HG03575 (cell line): ENCODE measurements at regions not wholly inside any gene's neighbourhood (a gene's known extent, or its start where the extent isn't known, plus 50 kb on each side); places are given as distances from the start of the nearest gene placed in this dataset.

Experiments used
- ATAC-seq: cut with Tn5 transposase; IDR thresholded peaks from one replicate; pipeline ENCODE4 v1.9.1; 2021; ENCODE audit not compliant: unreplicated experiment, insufficient number of reproducible peaks, low FRiP score; ENCODE audit errors: extremely low read depth

DNA sequence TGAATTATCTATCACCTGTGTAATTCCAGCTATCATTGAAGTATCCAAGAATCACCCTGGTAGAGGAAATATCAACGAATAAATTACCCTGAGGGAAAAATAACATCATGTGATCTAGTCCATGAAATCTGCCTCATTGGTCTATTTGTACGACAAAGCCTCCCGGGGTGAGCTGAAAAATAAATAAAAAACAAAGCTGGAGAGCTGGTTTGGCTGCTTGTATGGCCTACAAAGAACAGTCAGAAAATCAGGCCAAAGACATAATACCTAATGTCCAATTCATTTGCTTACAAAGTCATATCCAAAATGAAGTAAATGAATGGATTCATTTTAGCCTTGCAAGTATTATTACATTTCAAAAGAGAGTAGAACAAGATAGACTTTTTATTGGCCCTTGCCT lies 449.9 kb downstream of the KLF12 start:
- ATAC-seq, result no peak

DNA sequence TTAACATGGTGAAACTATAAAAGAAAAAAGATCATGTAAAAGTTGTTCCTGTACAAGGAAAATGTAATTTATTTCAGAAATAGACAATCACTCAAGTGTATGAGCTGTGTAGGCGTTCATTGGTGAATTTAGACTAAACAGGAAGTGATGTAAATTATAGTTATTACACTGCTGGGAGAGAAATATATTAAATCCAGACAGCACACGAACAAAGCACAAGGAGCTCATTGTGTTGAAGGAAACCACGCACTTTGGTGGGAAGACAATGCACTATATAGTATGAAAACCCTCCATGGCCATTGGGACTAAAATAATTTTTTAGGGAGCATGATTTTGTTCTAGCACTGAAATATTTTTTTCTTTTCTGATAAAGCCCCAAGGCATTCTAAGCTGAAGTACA lies 450.5 kb downstream of the KLF12 start:
- no peak for ATAC-seq

DNA sequence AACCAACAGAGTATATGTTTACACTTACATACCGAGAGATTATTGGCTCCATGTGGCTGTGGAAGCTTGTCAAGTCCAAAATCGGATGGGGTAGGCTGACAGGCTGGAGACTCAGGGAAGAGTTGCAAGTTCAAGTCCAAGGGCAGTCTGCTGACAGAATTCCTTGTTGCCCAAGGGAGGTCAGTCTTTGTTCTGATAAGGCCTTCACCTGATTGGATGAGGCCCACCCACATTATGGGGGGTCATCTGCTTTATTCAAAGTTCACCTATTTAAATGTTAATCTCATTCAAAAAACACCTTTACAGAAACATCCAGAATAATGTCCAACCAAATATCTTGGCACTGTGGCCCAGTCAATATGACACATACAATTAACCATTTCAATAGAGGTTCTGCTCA lies 452.4 kb downstream of the KLF12 start:
- ATAC-seq, result no peak

DNA sequence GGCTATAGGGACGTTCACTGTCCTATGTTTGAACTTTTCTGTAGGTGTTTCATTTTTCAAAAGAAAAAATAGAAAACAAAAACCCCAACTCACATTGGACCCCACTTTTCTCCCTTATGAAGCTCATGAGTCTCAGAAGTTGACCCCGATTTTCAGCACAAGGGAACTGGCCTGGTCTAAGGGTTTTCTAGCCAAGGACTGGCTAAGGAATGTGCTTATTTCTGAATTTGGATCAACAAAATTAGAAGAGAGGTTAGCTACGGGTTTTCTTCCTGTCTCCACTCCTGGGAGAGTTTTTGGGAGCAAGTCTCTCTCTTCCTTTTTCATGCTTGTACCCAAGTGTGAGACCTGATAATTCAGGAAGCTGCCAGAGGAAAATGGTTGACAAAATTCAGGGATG lies 453.2 kb downstream of the KLF12 start:
- ATAC-seq, result no peak

- no peak for ATAC-seq
These were observed 457.1 kb downstream of the KLF12 start for GRCh38 chr13:73677048-73677601.

DNA sequence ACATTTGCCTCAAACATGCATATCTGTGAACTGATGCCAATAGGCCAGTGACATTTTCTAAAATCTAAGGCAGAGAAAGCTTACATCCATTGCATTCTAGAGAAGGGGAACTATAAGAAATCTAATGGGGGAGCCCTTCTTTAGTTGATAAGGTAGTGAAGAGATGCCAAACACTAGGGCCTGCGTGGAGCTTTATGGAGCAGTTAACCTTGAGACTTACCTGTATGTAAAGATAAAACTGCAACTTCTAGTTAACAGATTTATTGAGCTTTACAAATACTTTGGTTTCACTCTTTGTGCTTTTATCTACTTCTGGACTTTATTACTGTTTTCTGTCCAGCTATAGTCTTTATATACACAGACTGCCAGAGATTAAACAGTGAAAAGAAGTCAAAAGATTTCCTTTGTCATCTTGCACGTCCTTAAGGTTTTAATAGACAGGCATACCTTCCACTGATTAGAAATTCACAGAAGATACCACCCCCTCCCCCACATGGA lies 457.6 kb downstream of the KLF12 start:
- no peak for ATAC-seq

- ATAC-seq, result no peak
These were observed 458.4 kb downstream of the KLF12 start for GRCh38 chr13:73675821-73676220.

GRCh38 chr13:73674570-73674969 lies 459.6 kb downstream of the KLF12 start:
- ATAC-seq, result no peak

DNA sequence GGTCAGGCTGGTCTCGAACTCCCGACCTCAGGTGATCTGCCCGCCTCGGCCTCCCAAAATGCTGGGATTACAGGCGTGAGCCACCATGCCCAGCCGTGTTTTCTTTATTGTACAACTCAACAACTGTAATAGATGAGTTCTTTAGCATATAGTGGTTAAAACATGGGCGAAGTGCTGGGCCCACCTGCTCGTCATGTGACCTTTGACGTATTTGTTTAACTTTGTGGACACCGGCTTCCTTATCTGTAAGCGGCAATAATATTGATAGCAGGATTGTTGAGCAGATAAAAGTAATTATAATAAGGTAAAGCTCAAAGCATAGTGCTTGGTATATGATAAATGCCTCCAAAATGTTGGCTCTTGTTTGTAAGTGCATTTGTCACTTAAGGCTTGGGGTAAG lies 460.3 kb downstream of the KLF12 start:
- no peak for ATAC-seq

- ATAC-seq, result no peak
These were observed 461.7 kb downstream of the KLF12 start for GRCh38 chr13:73672492-73672891.

- ATAC-seq, result no peak
These were observed 462.5 kb downstream of the KLF12 start for GRCh38 chr13:73671732-73672131.

DNA sequence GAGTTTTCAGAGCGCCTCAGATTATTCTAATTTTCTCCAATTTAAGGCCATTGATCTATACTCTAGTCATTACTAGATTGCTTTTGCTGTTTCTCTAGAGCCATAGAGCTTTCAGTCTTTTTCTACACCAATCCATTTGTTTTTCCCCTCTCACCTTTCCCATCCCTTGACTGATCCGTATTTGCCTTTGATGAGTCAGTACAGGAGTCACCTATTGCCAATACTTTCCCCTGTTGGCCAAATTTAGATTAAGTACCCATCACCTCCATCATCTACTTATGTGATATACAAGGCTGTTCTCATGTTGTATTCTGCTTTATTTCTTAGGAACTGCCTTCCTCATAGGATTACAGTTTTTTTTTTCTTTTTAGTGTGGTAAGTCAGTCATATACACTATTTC lies 463.2 kb downstream of the KLF12 start:
- ATAC-seq, result no peak

GRCh38 chr13:73667756-73668155 lies 466.4 kb downstream of the KLF12 start:
- no peak for ATAC-seq

DNA sequence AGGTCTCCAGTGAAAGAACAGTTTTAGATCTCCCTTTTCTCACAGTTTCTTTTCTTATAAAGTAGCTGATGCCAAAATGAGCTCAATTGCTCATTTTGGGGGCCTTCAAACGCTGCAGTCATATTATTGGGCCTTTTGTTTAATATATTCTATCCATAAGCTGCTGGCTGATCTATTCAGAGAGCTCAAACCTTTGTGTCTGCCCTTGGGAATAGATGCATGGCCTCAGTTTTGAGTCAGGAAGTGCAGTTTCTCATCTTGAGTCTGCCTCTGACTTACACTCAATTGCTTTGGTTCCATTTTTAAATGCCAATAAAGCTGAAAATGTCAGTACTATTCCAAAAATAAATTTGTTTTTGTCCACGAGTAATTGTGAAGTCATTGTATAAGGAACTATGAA lies 468.9 kb downstream of the KLF12 start:
- no peak for ATAC-seq

DNA sequence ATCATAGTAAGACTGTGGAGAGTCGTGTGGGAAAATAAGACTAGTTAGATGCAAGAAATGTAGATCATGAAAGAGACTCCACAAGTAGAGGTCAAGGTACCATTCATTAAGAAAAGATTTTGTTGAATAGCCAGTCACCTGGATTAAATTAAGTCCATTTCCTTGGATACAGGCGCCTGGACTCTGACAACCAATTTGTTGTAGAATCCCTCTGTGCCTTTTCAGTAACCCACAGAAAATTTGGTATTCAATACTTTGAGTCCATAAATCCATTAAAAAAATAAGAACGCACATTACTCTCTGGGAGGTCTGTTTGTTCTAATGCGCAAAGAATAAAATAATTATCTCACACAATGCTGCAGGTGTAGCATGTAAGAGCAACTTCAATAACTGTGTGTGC lies 469.4 kb downstream of the KLF12 start:
- ATAC-seq, result no peak

DNA sequence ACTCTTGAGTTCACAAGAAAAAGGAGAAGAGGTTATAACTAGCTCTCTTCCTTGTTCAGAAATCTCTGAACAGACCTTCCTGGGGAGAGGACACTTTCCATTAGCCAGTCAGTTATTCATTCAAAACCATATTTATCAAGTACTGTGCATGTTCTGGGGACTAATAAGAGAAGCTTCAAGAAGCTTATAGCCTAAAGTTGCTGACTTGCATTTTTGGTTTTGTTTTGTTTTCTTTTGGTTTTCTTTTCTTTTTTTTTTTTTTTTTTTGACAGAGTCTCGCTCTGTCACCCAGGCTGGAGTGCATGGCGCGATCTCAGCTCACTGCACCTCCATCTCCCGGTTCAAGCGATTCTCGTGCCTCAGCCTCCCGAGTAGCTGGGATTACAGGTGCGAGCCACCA lies 471.4 kb downstream of the KLF12 start:
- no peak for ATAC-seq

DNA sequence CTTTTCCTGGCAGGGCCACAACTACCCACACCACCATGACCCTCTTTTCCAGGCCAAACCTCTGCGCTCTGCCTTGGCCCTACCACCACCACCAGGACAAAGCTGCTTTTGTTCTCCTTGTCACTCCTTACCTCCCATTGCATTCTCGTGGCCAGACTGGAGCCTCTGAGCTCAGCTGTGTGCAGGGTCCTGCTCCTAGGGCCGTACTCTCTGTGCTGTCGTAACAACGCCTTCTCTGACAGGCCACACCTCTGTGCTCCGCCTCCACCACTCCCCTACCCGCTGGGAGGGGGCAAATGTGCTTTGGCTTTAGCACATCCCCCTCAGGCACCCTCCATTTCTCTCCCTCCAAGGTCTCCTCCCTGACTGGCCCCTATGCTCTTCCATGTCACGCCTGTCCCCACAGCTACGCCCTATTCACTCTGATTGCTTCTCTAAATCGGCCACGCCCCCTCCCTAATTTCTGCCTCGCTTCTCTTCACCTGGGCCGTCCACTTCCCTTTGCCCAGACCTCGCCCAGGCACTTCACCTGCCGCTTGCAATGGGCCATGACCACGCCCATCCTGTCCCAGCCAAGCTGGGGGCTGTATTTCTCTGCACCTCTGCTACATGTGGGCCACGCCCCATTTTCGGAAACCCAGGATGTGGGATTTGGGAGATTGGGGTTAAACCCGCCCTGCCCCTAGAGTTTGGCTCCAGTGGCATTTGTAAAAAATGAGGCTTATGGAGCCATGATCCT lies 472.3 kb downstream of the KLF12 start:
- ATAC-seq, result no peak

DNA sequence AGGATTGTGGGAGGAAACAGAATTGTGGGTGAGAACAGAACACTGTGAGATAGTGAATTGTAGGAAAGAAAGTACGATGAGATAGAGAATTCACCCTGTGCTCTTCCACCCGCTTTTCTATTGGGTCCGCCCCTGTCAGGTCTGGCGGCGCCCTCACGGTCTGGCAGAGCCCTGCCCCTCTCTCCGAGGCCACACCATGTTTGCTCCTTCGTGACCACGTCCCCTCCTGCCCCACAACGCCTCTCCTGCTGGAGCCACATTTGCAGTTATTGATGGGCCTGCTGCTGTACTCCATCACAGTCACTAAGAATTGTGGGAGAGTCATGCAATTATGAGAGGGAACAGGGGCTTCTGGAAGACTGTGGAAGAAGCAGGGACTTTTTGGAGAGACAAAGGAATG lies 473.1 kb downstream of the KLF12 start:
- no peak for ATAC-seq

GRCh38 chr13:73658639-73659038 lies 475.6 kb downstream of the KLF12 start:
- no peak for ATAC-seq

DNA sequence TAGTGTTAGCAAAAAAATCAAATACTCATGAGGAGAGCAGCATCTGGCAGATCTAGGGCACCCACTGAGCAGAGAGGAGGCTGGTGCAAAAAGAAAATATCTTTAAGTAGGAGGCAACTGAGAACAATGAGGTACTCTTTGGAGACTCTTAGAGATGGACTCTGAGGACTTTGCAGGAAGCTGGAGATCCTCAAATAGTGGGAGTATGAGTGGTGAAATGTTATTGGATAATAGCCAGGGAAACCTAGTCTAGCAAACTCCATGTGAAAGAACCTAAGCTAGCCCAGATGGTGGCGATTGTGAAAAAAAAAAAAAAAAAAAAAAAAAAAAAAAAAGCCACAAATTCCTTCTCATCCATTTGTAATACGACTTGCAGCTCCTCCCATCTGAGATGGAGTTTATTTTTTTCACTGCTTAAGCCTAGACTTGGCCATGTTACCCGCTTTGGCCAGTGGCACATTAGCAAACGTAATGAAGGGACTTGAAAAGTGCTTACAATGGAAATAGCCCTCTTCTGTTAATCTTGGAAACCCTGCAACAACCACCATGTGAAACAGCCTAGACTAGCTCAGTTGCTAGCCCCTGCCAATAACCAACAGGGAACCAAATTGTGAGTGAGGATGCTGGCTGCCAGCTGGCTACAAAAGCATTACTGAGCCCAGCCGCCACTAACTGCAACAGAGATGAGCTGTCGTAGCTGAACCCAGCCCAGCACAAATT lies 476.2 kb downstream of the KLF12 start:
- no peak for ATAC-seq
